Activated CD4-positive, alpha-beta T cell treated with anti-CD3 and anti-CD28 coated beads for 36 hours (primary cell): ENCODE measurements at regions not wholly inside any gene's neighbourhood (a gene's known extent, or its start where the extent isn't known, plus 50 kb on each side); places are given as distances from the start of the nearest gene placed in this dataset.

Experiments used
- ATAC-seq: fragments of 200-7000 bp; cut with Tn5 transposase; one replicate; pipeline ENCODE4 v1.10.0; 2021; ENCODE audit warnings: mild to moderate bottlenecking, moderate library complexity
- CTCF ChIA-PET: fragments of 350-600 bp; sonication (Branson Sonifier 250); formaldehyde crosslinking; loops from one replicate; lab custom pipeline; 2021; ENCODE audit warnings: antibody characterized with exemption; lab: Charles Lee
- POLR2A ChIA-PET: fragments of 350-600 bp; sonication (Branson Sonifier 250); formaldehyde crosslinking; loops from one replicate; lab custom pipeline; 2021; ENCODE audit warnings: antibody characterized with exemption, inconsistent platforms; lab: Charles Lee
- DNase-seq: peaks from one replicate; pipeline ENCODE4 v3.0.0-alpha.2; 2020
- H3K27ac Mint-ChIP-seq: one replicate; pipeline ENCODE4 v1.8.0; 2021; ENCODE audit warnings: mixed read lengths
- H3K27me3 Mint-ChIP-seq: one replicate; pipeline ENCODE4 v1.8.0; 2021; ENCODE audit warnings: mixed read lengths
- H3K36me3 Mint-ChIP-seq: one replicate; pipeline ENCODE4 v1.8.0; 2021; ENCODE audit warnings: low read depth, mixed read lengths
- H3K4me1 Mint-ChIP-seq: one replicate; pipeline ENCODE4 v1.8.0; 2021; ENCODE audit warnings: mixed read lengths
- H3K4me3 Mint-ChIP-seq: one replicate; pipeline ENCODE4 v1.8.0; 2021; ENCODE audit warnings: mild to moderate bottlenecking, moderate library complexity, mixed read lengths
- H3K9me3 Mint-ChIP-seq: one replicate; pipeline ENCODE4 v1.8.0; 2021; ENCODE audit warnings: low read depth, mixed read lengths
- intact Hi-C, 2 experiments: fragments of 100-400 bp; cut with DNase I in 1 of 2; cut with micrococcal nuclease in 1 of 2; formaldehyde crosslinking; loops; one replicate each; pipeline versions ENCODE4 v1.14.2 to v1.15.1; 2022 to 2024; cut with DNase I, micrococcal nuclease

GRCh38 chr12:34625116-34625515 lies 602.8 kb downstream of the ALG10 start:
- no peak for ATAC-seq
- no peaks in the 10 kb centered on the region for H3K27me3 Mint-ChIP-seq
- DNase-seq = no peak
- H3K4me1 Mint-ChIP-seq = no peaks in the 10 kb centered on the region
- ChIA-PET POLR2A (no interaction called here), CTCF (no interaction called here)
- H3K9me3 Mint-ChIP-seq = peaks cover 28% of the 10 kb centered on the region
- H3K4me3 Mint-ChIP-seq = no peak overlapping the region
- no peaks in the 10 kb centered on the region for H3K36me3 Mint-ChIP-seq
- H3K27ac Mint-ChIP-seq = no peak overlapping the region
- intact Hi-C loops = loop anchor here in 1 of 2 experiments (1.0 to 10.0 kb wide), 3 partner anchors 410 to 588 kb away; no protein-coding TSS in a partner anchor

GRCh38 chr12:34626363-34627157 lies 604.3 kb downstream of the ALG10 start:
- Mint-ChIP-seq H3K9me3 (peaks cover 29% of the 10 kb centered on the region), H3K27me3 (no peaks in the 10 kb centered on the region), H3K4me3 (no peak overlapping the region), H3K27ac (no peak overlapping the region), H3K36me3 (no peaks in the 10 kb centered on the region), H3K4me1 (no peaks in the 10 kb centered on the region)
- DNase-seq = no peak
- ChIA-PET CTCF (no interaction called here), POLR2A (no interaction called here)
- intact Hi-C loops = loop anchor here in 1 of 2 experiments (5.0 to 10.0 kb wide), 2 partner anchors 412 to 589 kb away; no protein-coding TSS in a partner anchor
- no peak for ATAC-seq
